Endothelial cell of umbilical vein (primary cell): ENCODE measurements at regions not wholly inside any gene's neighbourhood (a gene's known extent, or its start where the extent isn't known, plus 50 kb on each side); places are given as distances from the start of the nearest gene placed in this dataset.

ENCODE experiments used
- BruUV-seq: library from RNA; stranded (reverse); fragments of 400-500 nt; replicated peaks from 2 replicates; lab custom pipeline; 2021; lab: Mats Ljungman, UMichigan
- CTCF ChIA-PET: fragments of 300-600, 350-600 bp; sonication (Branson Sonifier 250); formaldehyde crosslinking; loops from one replicate; lab custom pipeline; 2021; ENCODE audit warnings: antibody characterized with exemption, inconsistent platforms; lab: Charles Lee
- POLR2A ChIA-PET: fragments of 300-600, 350-600 bp; sonication (Branson Sonifier 250); formaldehyde crosslinking; loops from one replicate; lab custom pipeline; 2021; ENCODE audit warnings: antibody characterized with exemption, inconsistent platforms; lab: Charles Lee
- DNase-seq: peaks from one replicate; pipeline ENCODE4 v3.0.0-alpha.2; 2011; ENCODE audit warnings: low read depth, low spot score
- FAIRE-seq: peaks from 2 replicates; lab custom pipeline; 2011; peaks lifted over from hg19 to GRCh38; lab: Jason Lieb, UNC
- H2AFZ ChIP-seq: 2 replicates; pipeline ENCODE4 v1.6.0; 2012; ENCODE audit warnings: low read depth, low read length, control low read depth, inconsistent platforms
- H3K27ac ChIP-seq: 2 replicates; pipeline ENCODE4 v1.5.1; 2011; ENCODE audit warnings: low read depth, mild to moderate bottlenecking, control low read depth, low read length, moderate library complexity; ENCODE audit not compliant: insufficient read depth
- H3K27me3 ChIP-seq, 2 experiments: 2 replicates each; pipeline versions ENCODE4 v1.6.0 to v1.6.1; 2011; ENCODE audit warnings: low read length in 2 of 2, mixed read lengths in 1 of 2; ENCODE audit not compliant: control insufficient read depth in 2 of 2, insufficient read depth in 2 of 2
- H3K36me3 ChIP-seq, 2 experiments: 2 replicates in 1 of 2; 3 replicates in 1 of 2; pipeline ENCODE4 v1.5.1; 2011; ENCODE audit warnings: low read length in 2 of 2, mild to moderate bottlenecking in 1 of 2, moderate library complexity in 1 of 2; ENCODE audit not compliant: control insufficient read depth in 2 of 2, insufficient read depth in 2 of 2; ENCODE audit errors: extremely low read depth in 1 of 2
- H3K4me1 ChIP-seq: 3 replicates; pipeline ENCODE4 v1.5.1; 2011; ENCODE audit warnings: mild to moderate bottlenecking, low read length; ENCODE audit not compliant: control insufficient read depth, insufficient read depth; ENCODE audit errors: extremely low read depth
- H3K4me2 ChIP-seq: 2 replicates; pipeline ENCODE4 v1.6.1; 2011; ENCODE audit warnings: low read length, control low read depth, mixed read lengths; ENCODE audit not compliant: insufficient read depth
- H3K4me3 ChIP-seq, 3 experiments: fragments of 200-600 bp in 1 of 3; sonication (generic), shearing (Covaris generic) in 1 of 3; replicated peaks in 1 of 3; 2 replicates each; pipeline ENCODE4 v1.5.1; 2011 to 2016; ENCODE audit warnings: control low read depth in 3 of 3, low read length in 3 of 3, mild to moderate bottlenecking in 2 of 3, inconsistent platforms in 1 of 3, low read depth in 1 of 3, moderate library complexity in 1 of 3; ENCODE audit not compliant: insufficient read depth in 1 of 3
- H3K79me2 ChIP-seq: 2 replicates; pipeline ENCODE4 v1.6.0; 2012; ENCODE audit warnings: low read length, inconsistent platforms; ENCODE audit not compliant: control insufficient read depth, insufficient read depth
- H3K9ac ChIP-seq: replicated peaks from 2 replicates; pipeline ENCODE3; 2011; ENCODE audit warnings: low read length, control low read depth; ENCODE audit not compliant: insufficient read depth; ENCODE audit errors: extremely low read depth
- H3K9me1 ChIP-seq: replicated peaks from 3 replicates; pipeline ENCODE4 v1.6.0; 2011; ENCODE audit warnings: mild to moderate bottlenecking, low read length; ENCODE audit not compliant: control insufficient read depth, insufficient read depth; ENCODE audit errors: extremely low read depth
- H3K9me3 ChIP-seq: replicated peaks from 2 replicates; pipeline ENCODE4 v1.5.1; 2012; ENCODE audit warnings: low read length, inconsistent platforms; ENCODE audit not compliant: control insufficient read depth, insufficient read depth
- H4K20me1 ChIP-seq: replicated peaks from 2 replicates; pipeline ENCODE3; 2011; ENCODE audit warnings: mild to moderate bottlenecking, low read length; ENCODE audit not compliant: control insufficient read depth, insufficient read depth; ENCODE audit errors: extremely low read depth
- CTCF ChIP-seq, 2 donors: IDR thresholded peaks; 1 replicate in 1 of 2; 2 replicates in 1 of 2; pipeline ENCODE4 v1.5.1; 2011; ENCODE audit warnings: low read length in 2 of 2, mild to moderate bottlenecking in 2 of 2, moderate library complexity in 2 of 2, control low read depth in 1 of 2, inconsistent platforms in 1 of 2, low read depth in 1 of 2; ENCODE audit not compliant: insufficient read depth in 1 of 2; ENCODE audit errors: extremely low read depth in 1 of 2
- EZH2 ChIP-seq: IDR thresholded peaks from 2 replicates; pipeline ENCODE4 v1.6.1; 2012; ENCODE audit warnings: borderline replicate concordance, low read depth, mild to moderate bottlenecking, moderate library complexity, low read length, inconsistent platforms; ENCODE audit not compliant: severe bottlenecking
- FOS ChIP-seq: IDR thresholded peaks from 2 replicates; pipeline ENCODE4 v1.6.1; 2011; ENCODE audit warnings: mild to moderate bottlenecking, low read length, moderate library complexity, borderline replicate concordance; ENCODE audit not compliant: insufficient read depth
- GATA2 ChIP-seq: IDR thresholded peaks from 2 replicates; pipeline ENCODE4 v1.7.0; 2011; ENCODE audit warnings: low read depth, mild to moderate bottlenecking, moderate library complexity, mixed read lengths, low read length; ENCODE audit not compliant: insufficient read length, insufficient read depth
- JUN ChIP-seq: IDR thresholded peaks from 2 replicates; pipeline ENCODE4 v1.6.1; 2011; ENCODE audit warnings: borderline replicate concordance, low read depth; ENCODE audit not compliant: insufficient read length, insufficient read depth
- MAX ChIP-seq: IDR thresholded peaks from 2 replicates; pipeline ENCODE4 v1.6.1; 2011; ENCODE audit not compliant: insufficient read depth, insufficient read length
- MYC ChIP-seq: IDR thresholded peaks from one replicate; pipeline ENCODE4 v1.6.1; 2011; ENCODE audit warnings: mild to moderate bottlenecking, low read depth, low read length
- POLR2A ChIP-seq: IDR thresholded peaks from 2 replicates; pipeline ENCODE4 v1.6.1; 2012; ENCODE audit warnings: low read depth, mild to moderate bottlenecking, control low read depth, low read length
- POLR2AphosphoS5 ChIP-seq: IDR thresholded peaks from 2 replicates; pipeline ENCODE4 v1.6.1; 2012; ENCODE audit warnings: low read depth, mild to moderate bottlenecking, control low read depth, low read length, moderate library complexity; ENCODE audit not compliant: insufficient read depth
- dilution Hi-C: fragments of 300-500 bp; cut with MboI; formaldehyde crosslinking; loops from one replicate; pipeline ENCODE4 v1.15.0; 2019; ENCODE audit warnings: low sequenced_read_pairs; ENCODE audit not compliant: extremely low pct_ligation_motif_present
- intact Hi-C: fragments of 100-400 bp; cut with micrococcal nuclease; formaldehyde crosslinking; loops from one replicate; pipeline ENCODE4 v1.10.0; 2022

- no peaks in the 10 kb centered on the region for H4K20me1 ChIP-seq
- no peaks in the 10 kb centered on the region for H3K9me1 ChIP-seq
- TF ChIP-seq GATA2, result no peak
- TF ChIP-seq FOS, result no peak
- no peak for TF ChIP-seq CTCF (IDR thresholded peaks at IDR 0.05; ENCODE audit: extremely low read depth in 1 of 2, insufficient read depth in 1 of 2, low read depth in 1 of 2, low read length in 2 of 2)
- H3K79me2 ChIP-seq, result no peaks in the 10 kb centered on the region
- H3K4me2 ChIP-seq, result no peak overlapping the region
- no peaks in the 10 kb centered on the region for H3K36me3 ChIP-seq
- DNase-seq, result no peak
- CTCF ChIA-PET, result interaction anchor here (1.2 to 1.9 kb wide), 3 partner anchors 10 to 12 kb away, joined by 4 to 5 read pairs (median 5); no protein-coding TSS in a partner anchor
- no peak overlapping the region for H3K4me3 ChIP-seq
- intact Hi-C loops, result no loop called here
- no peak for FAIRE-seq
- H2AFZ ChIP-seq, result no peak overlapping the region
- no peaks in the 10 kb centered on the region for H3K27me3 ChIP-seq
- POLR2A ChIA-PET, result no interaction called here
- H3K9me3 ChIP-seq, result no peaks in the 10 kb centered on the region
- no TSS peak for BruUV-seq
- H3K9ac ChIP-seq, result no peak overlapping the region
- dilution Hi-C loops, result no loop called here
- no peaks in the 10 kb centered on the region for H3K4me1 ChIP-seq
- H3K27ac ChIP-seq, result no peak overlapping the region
These were observed 104.2 kb upstream of the ADGRL4 start for GRCh38 chr1:79110749-79111148.

GRCh38 chr1:79109445-79109844, 102.9 kb upstream of the ADGRL4 start:
- H3K27ac ChIP-seq, result no peak overlapping the region
- CTCF ChIA-PET, result no interaction called here
- H3K4me1 ChIP-seq, result no peaks in the 10 kb centered on the region
- no peak overlapping the region for H3K4me3 ChIP-seq
- H2AFZ ChIP-seq, result no peak overlapping the region
- H4K20me1 ChIP-seq, result no peaks in the 10 kb centered on the region
- DNase-seq (no peak), FAIRE-seq (no peak)
- no peak overlapping the region for H3K4me2 ChIP-seq
- no peak overlapping the region for H3K9ac ChIP-seq
- no peaks in the 10 kb centered on the region for H3K36me3 ChIP-seq
- no peak for TF ChIP-seq MYC
- no peak for TF ChIP-seq POLR2A
- TF ChIP-seq FOS, result no peak
- TF ChIP-seq JUN, result no peak
- TF ChIP-seq GATA2, result no peak
- TF ChIP-seq EZH2, result no peak
- no peak for TF ChIP-seq POLR2AphosphoS5
- TF ChIP-seq MAX, result no peak
- TF ChIP-seq CTCF (IDR thresholded peaks at IDR 0.05; ENCODE audit: extremely low read depth in 1 of 2, insufficient read depth in 1 of 2, low read depth in 1 of 2, low read length in 2 of 2), result no peak
- POLR2A ChIA-PET, result no interaction called here
- H3K9me3 ChIP-seq, result no peaks in the 10 kb centered on the region
- no TSS peak for BruUV-seq
- no peaks in the 10 kb centered on the region for H3K79me2 ChIP-seq
- no peaks in the 10 kb centered on the region for H3K9me1 ChIP-seq
- dilution Hi-C loops (no loop called here), intact Hi-C loops (no loop called here)
- no peaks in the 10 kb centered on the region for H3K27me3 ChIP-seq
